Kidney glomerular epithelial cell (primary cell): ENCODE measurements at regions not wholly inside any gene's neighbourhood (a gene's known extent, or its start where the extent isn't known, plus 50 kb on each side); places are given as distances from the start of the nearest gene placed in this dataset.
A peak's percentile ranks its signal among the peaks of the same experiment; 100 is the strongest.

Source experiments
- DNase-seq: peaks from one replicate; lab custom pipeline; 2025; lab: John Stamatoyannopoulos, UW

DNA sequence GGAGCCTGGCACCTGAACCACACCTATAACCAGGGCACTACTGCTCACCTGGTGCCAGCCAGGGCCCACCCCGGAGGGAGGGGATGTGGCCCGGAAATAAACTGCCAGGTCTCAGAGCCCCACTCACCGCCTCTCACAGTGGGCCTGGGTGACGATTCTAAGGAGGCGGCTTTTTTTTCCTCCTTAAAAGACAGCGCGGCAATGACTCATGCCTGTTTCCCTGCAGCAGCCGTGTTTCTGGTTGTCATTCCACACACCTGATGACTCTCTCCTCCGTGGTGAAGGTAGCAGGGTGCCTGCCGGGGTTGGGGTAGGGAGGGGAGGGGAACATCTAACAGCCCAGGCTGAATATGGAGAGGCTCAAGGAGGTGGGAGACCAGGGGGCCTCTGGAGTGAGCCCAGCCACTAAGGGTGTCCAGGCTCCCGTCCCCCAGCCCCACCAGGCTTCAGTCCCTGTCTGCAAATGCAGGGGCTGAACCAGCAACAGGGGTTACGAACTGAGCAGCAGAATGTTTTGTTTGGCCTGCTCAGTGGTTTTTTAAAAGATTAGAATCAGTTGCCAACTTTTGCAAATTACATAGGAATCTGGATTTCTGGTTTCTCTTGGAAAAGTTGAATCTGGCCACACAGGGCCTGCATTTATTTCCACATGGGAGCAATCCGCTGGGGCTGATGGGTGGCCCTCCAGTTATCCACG is 127.3 kb upstream of the LINGO1 start:
- DNase-seq: no peak

DNA sequence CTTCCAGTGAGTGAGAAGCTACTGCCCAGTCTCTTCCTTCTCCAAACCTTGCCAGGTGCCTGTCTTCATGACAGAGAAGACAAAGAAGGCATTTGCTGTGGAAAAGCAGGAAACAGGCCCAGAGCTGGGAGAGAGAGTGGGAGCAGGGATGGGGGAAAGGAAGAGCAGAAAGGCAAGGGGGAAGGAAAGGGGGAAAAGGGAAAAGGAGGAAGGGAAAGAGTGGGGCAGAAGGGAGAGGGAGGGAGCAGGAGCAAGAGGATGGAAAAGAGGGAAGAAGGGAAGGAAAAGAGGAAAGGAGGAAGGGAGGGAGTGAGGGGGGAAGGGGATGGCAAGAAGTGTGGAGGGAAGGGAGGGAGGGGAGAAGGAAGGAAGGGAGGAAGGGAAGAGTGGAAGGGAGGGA is 121.2 kb upstream of the LINGO1 start:
- no peak for DNase-seq

DNA sequence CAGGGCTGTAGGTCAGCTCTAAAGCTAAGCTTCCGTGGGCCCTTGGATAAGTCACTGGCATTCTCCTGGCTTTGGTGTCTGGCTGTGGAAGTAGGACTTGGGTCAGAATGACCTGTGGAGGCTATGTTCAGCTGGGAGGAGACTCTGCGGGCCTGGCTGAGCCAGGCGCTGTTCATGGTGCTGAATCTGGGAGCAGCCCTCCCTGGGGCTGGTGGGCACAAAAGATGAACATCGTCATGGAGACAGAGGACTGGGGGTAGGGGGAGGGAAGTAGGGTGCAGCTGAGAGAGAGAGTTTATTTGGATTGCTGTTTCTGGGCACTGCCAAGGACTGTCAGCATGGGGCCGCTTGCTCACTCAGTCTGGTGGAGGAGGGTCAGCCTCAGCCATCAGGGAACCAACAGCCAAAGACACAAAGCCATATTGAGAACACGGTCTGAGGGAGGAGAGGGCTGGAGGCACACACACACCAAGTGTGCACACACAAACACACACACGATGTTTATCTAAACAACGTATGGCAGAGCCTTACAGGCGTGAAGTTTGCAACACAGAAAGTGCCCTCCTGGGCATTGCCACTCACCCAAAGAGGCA is 120.7 kb upstream of the LINGO1 start:
- DNase-seq: peak; percentile 35

DNA sequence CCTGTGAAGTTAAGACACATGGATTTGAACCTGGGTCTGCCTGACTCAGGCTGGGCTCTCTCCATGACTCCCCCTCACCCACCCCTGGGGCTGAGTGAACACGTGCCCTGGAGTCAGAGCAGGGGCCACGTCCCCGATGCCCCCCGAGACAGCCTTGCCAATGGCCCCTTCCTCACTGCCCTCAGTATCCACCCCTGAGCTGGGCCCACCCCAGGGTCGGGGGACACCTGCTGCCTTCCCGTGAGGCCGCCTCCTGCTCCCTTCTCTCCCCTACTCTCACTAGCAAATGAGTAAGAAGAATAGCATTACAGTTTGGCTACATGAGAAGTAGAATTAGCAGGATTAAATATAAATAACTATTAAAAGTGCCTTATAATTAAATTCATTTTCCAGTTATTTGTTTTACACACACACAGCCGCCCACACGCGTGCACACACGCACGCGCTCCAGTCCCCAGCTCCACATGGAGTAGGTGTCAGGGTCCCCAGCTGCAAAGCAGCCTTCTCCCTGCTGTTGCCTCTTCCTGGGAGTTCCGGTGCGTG is 117.4 kb upstream of the LINGO1 start:
- no peak for DNase-seq

DNA sequence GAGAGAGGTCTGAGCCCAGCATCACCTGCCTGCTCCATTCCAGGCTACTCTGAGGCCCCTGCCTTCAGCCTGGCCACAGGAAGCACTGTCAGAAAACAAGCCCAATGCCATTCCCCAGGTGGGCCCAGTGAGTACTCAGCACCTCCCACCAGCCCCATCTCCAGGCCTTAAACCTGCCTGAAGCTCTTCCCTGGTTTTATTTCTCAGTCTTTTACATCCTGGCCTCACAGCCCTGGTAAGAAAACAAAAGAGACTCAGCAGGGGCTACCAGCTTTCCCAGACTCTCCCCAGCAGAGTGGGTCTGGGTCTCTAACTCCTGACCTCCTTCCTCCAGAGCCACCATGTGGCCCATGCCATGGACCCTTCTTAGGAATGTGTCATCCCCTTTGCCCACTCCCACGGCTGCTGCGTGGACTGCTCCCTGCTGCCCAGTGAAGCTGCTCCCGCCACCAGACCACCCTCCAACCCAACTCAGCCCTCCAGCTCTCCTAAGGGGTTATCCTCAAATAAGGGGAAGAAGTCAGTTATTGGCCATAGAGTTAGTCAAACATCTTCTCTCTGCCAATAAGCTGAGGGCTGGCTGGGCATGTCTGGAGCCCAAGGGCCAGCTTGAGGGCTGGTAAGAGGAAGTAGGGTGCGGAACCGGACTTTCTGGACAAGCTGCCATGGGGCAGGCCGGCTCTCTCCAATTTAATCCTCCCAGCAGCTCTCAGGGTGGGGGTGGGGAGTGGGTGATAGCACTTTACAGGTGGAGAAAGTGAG is 116.7 kb upstream of the LINGO1 start:
- no peak for DNase-seq

DNA sequence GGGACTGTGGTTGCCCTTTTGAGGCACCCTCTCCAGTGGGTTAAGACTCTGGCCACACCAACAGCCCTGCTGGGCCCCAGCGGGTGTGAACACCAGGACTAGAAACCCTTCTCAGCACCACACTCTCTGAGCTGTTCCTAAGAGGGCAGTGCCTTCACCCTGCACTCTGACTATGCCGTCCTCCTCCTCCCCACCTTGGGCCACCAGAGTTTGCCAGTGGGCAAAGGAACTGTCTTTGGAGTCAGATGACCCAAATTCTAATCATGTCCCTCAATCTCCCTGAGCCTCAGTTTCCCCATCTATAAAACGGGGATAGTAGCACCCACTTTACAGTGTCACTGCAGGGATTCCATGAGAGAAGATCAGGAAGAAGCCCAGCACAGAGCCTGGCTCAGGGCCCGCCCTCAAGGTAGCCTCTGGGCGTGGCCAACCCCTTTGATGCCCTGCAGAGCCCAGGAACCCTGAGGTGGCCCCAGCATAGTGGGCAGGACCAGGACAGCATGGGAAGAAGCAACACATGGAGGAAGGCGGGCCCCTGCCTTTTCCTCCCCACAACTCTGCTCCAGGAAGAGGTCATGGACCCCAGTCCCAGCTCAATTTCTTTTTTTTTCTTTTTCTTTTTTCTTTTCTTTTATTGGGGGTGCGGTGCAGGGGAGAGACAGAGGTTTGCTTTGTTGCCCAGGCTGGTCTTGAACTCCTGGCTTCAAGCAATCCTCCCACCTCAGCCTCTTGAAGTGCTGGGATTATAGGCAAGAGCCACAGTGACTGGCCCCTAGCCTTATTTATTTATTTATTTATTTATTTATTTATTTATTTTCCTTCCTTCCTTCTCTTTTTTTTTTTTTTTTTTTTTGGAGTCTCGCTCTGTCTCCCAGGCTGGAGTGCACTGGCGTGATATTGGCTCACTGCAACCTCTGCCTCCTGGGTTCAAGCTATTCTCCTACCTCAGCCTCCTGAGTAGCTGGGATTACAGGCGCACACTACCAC is 115.7 kb upstream of the LINGO1 start:
- DNase-seq: no peak

DNA sequence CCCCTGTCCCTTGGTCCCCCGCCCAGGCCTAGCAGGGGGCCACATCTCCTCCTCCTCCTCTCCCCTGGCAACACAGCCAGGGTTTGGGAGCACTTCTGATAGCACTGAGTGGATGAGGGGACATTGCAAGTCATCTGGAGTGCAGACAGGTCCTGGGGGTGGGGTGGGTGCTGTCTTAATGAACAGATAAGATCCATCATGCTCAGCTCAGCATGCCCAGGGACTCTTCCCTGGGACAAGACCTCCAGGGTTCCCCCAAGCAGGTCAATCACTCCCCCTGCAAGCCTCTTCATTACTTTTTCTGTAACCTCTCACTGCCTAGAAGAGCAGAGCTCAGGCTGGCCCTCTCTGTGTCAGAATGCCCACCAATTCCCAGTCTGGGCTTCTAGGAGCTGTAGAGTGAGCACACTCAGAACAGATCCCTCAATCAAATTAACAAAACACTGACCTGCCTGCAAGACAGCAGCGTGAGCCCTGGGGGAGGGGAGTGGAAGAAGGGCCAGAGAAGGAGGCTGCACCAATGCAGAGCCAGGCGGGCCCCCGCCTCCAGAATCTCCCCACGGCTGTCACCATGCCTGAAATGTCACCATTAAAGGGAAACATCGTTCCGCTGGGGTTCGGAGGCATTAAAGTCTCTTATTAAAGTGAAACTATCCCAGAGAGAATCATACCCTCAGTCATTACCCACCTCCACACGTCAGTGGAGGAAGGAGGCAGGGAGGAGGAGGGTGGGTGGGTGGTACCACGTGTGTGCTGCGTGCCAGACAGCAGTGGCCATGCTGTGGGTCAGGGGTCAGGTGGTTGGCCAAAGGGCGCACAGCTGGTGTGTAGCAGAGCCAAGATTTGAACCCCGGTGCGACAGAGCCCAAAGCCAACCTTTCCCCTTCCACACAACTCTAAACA is 114.7 kb upstream of the LINGO1 start:
- no peak for DNase-seq

DNA sequence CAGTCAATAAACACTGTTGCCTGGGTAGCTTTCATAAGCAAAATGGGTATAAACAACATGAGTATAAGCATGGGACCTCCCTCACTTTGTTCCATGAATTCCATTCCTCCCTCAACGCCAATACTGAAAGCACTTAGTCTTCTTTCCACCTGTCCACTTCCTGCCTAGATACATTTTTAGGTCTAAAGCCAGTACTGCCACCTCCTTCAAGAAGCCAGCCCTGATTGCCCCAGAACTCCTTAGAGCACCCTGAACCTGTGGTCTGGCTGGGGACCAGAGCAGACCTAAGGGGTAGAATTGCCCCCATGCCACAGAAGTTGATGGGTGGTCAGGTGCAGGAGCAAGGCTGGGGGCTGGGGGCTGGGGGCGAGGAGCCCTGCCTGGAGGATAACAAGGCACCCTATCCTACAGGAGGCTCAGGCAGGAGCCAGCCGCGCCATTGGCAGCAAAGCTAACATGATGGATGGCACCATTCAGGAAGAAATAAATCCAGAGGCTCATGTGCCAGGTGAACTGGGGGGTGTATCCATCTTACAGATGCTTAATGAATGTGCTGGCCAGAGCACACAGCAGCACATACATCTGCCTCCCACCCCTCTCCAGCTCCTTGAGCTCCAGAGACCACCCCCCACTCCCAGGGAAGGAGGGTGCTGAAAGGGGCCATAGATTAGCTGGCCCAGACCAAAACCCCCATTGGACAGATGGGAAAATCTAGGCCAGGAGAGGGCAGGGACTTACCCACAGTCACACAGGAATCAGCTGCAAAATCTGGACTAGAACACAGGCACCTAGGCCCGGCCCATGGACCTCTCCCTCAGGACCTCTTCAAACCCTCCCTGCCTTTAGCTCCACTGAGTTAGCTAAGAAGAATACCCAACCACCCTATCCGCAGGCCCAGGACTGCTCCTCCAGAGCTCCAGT is 113.8 kb upstream of the LINGO1 start:
- no peak for DNase-seq

DNA sequence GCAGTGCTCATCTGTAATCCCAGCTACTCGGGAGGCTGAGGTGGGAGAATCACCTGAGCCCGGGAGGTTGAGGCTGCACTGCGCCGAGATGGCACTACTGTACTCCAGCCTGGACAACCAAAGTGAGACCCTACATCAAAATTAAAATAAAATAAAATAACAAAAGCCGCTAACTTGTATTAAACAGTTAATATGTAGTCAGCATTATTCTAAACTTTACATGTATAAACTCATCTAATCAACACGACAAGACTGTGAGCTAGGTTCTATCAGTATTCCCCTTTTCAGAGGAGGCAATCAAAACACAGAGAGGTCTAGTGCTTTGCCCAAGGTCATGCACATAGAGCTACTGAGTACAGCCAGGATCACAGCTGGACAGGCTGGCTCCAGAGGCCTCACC is 111.7 kb upstream of the LINGO1 start:
- DNase-seq: no peak

DNA sequence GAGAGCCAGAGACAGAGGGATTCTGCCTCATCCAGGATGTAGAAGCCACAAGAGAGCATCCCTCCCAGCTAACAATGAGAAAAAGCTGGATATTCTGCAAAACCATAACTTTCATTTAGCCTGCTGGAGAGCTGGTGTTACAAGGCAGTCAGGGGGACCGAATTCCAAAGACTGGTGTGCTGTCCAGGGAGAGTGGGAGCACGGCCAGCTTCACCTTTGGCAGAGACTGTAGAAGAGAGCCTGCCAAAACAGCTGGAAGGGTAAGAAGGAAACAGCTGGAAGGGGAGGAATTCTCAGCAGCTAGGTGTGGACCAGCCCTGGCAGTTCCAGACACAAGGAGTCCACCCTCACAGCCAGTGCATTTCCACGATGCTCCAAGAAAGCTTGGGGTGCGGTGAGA is 109.9 kb upstream of the LINGO1 start:
- no peak for DNase-seq

DNA sequence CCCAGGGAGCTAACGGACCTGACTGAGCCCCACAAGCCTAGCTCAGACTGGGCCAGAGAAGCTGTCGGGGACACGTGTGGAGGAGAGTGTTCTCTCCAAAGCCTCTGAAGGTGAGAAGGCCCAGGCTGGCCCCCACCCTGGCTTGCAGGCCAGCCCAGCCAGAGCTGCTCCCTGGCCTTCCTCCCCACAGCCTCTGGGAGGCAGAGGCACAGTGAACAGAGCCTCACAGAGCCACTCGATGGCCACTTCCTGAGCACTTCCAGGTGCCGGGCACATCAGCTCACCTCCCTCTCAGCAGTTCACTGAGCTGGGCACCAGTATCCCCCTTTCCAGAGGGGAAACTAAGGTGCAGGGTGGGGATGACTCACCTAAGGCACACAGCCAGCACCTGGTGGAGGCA is 109.4 kb upstream of the LINGO1 start:
- no peak for DNase-seq

DNA sequence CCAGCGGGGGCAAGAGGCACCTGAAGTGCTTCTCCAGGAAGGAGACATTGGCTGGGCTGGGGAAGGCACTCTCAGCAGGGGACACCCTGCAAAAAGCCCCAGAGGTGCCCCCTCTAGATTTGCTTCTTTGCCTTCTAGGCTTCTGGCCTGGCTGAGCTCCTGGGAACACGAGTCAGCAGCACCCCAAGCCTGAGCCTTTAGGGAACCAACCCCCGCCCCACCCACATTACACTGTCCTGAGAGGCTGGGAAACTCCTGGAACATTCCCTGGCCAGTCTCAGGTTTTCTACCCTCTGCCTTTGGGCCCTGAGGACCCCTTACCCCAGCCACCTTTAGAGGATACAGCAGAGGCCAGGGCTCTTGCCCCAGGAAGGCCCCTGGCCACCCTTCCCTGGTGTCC is 108.4 kb upstream of the LINGO1 start:
- no peak for DNase-seq

DNA sequence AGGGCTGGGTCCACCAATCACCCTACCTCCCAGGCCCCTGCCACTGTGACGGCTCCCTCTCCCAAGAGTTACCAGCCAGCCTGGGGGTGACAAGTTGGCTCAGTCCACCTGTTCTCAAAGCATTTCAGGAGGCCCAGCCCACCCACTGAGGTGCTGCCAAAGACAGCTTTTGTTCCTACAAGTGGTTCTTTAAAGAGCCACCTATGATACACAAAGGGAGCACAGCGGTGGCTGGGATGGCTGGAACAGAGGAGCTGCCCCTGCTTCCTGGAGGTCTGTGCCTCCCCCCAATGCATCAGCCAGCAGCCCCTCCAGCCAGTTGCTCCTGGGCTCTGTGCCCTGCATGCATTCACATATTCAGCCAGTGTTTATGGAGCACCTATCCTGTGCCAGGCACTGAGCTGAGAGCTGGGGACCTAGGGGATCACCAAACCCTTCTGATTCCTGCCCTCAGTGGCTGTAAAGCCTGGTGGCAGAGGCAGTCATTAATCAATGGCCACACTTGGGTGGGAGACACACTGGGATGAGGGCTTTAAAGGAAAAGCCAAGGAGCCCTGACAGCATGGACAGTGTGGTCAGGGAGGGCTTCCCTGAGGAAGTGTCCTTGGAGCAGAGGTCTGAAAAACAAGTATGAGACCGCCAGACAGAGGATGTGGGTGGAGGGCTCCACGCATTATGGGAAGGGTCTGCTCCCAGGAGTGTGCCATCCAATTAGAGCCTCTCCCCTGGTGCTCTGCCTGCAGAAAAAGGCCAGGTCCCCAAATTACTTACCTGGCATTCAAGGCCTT is 107.1 kb upstream of the LINGO1 start:
- no peak for DNase-seq

DNA sequence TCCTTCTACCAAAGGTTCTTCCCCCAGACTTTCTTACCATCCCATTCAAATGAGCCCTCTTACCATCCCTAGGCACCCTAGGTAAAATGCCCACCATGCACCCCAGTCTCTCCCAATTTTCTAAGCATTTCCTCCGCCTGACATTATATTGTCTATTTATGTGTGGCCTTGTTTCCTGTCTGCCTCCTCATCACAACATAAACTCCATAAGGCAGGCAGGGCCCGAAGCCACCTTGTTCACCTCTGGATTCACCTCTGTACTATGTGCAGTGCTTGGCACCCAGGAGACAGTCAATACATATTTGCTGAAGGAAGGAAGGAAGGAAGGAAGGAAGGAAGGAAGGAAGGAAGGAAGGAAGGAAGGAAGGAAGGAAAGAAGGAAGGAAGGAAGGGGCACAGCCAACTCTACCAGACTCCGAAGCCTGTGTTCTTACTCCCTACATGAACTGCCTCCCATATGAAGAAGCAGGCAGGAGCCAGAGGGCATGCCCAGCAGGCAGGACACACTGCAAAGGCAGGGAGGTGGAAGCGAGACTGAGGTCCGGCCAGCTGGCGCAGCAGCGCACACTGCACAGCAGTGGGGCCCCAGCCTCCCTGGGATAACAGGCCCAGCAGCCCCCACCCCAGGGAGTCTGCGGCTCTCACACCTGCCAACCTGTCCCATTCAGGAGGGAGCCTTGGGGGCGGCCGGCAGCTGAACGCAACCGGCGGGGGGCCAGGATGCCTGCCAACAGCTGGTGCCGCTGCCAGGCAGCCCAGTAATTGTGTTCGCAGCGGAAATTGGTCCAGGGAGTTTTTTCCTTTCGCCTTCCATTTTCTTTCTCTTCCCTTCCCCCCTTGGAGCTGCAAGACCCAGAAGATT is 106.0 kb upstream of the LINGO1 start:
- DNase-seq: no peak

DNA sequence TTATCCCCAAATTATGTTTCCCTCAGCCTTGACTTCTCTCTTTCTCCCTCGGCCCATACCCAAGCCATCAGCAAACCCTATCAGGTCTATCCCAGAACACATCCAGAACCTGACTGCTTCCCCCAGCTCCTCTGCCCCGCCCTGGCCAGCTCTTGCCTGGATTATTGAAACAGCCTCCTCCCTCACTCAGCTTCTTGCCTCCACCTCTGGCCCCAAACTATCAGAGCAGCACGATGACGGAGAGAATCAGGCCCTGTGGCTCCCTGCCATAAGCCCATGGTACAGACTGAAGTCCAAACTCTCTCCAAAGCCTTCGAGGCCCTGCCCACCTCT is 105.3 kb upstream of the LINGO1 start:
- DNase-seq: no peak

DNA sequence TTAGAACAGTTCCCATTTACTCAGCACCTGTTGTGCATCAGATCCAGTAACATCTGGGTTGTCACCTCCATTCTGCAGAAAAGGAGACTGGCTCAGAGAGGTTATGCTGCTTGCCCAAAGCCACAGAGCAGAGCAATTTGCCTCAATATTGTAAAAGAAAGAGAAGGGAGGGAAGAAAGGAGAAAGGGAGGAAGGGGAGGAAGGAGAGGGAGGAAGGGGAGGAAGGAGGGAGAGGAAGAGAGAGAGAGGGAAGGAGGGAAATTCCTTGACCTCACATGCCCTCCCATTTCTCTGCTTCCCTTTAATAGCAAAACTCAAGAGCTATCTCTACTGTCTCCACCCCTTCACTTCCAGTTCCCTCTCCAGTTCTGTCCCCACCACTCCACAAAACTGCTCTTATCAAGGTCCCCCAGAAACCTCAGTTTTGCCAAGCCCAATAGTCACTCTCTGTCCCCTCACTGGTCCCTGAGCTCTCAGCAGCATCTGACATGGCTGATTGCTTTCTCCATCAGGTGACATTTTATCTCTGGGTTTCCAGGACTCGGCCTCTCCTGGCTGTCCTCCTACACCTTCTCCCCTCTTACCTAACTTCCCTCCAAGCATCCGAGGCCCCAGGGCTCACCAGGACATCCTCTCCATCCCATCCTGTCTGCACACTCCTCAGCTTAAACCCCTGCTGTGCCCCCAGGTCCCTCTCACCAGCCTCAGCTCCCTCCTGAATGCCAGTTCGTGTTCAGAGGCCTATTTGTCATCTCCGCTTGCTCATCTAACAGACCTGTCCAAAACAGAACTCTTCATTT is 104.7 kb upstream of the LINGO1 start:
- DNase-seq: no peak

DNA sequence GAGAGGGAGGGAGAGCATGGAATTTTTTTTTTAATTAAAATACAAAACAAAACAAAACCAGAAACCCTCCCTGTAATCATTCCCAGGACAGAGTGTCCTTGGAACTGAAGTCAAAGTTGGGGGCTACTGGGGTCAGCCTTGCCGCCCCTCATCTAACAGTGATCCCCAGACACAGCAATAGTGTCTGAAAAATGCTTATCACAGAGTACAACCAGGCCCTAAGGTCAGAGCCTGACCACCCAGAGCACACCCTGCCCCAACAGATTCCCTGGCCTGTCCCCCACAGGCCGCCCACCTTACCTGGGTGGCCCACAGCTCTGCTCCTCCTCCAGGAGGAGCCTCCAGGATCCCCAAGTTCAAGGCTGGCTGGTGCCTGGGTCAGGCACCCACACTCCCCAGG is 101.6 kb upstream of the LINGO1 start:
- no peak for DNase-seq
